PC-9 (cell line): ENCODE measurements at regions not wholly inside any gene's neighbourhood (a gene's known extent, or its start where the extent isn't known, plus 50 kb on each side); places are given as distances from the start of the nearest gene placed in this dataset.

Experiments used
- CTCF ChIP-seq: fragments of 200-600 bp; sonication (generic); conservative IDR thresholded peaks from 2 replicates; pipeline ENCODE4 v1.6.1; 2017; ENCODE audit warnings: mixed run types, antibody characterized with exemption, mild to moderate bottlenecking, moderate library complexity
- EZH2 ChIP-seq: fragments of 200-600 bp; sonication (generic); IDR thresholded peaks from 2 replicates; pipeline ENCODE4 v1.8.0; 2017; ENCODE audit warnings: antibody characterized with exemption, low read depth

DNA sequence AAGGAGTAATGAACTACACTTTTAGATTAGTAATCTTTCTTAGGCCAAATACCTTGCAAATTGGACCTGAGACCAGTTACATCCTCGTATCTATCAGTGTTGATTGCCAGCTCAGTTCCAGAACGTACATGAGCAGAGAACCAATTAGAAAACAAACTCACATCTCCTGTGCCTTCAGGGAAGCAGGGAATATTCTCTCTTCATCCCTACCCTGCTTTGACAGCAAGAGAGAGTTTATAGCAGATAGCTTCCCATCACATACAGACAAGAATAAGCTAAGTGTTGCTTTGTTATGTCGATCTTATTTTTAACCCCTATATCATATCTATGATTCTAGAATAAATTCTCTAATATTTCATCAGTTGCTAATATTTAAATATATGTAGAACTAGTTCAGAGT, 181.8 kb downstream of the DSC3 start:
- TF ChIP-seq CTCF (no peak), EZH2 (no peak)
